Glomerular visceral epithelial cell (primary cell): ENCODE measurements at regions not wholly inside any gene's neighbourhood (a gene's known extent, or its start where the extent isn't known, plus 50 kb on each side); places are given as distances from the start of the nearest gene placed in this dataset.

Experiments
- DNase-seq: peaks from one replicate; pipeline ENCODE4 v3.0.0-alpha.2; 2016; ENCODE audit errors: extremely low spot score

DNA sequence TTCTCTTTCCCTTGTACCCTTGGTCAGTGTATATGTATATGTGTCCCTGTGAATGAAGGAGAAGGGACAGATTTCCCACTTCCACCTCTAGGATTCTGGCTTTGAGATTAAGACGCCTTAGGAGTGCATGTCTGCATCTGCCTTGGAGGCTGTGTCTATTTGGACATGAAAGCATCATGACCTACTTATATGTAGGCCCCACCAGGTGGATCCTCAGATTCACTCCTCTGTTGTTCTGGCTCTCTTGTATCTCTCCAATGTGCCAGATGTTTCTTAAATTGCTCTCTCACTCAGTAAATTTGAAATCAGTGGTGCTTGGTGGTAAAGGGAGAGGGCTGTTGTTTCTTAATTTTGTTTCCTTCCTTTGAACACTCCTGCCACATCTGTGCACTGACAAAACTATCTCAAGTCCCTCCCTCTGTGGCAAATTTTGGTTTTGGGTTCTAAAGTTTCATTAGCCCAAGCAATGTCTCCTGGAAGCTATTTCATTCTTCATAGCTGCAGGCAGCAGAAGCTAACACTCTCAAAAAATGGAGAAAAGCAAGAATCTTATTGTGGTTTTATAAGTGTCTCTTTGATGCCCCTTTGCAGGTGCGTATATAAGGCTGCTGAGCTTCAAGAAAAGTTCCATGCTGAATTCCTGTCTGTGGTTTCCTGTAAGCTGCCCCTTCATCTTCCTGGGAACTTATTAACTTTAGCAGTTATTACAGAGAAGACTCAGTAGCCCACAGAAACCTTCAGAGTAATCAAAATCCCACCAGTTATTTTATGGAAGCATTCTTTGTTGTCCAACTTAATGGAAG is 179.7 kb upstream of the SETBP1 start:
- peak; percentile 59 for DNase-seq

- DNase-seq, result no peak
Observed at GRCh38 chr18:44502221-44502620, 178.5 kb upstream of the SETBP1 start.

DNA sequence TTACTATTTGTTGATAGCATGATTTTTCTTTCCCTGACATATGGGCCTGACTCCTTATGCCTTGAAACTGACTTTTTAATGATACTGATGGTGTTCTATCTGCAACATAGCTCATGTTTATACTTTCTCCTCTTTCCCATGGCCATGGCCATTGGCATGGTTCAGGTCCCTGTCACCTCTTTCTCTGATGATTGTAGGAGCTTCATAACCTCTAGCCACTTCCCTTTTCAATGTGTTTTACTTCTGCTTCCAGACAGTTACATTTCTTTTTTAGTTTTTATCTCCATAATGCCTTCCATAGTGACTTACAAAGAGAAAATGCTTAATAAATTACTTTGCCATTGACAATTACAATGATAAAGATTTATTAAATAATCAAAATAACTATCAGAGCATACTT is 177.9 kb upstream of the SETBP1 start:
- no peak for DNase-seq

GRCh38 chr18:44503854-44504253 is 176.8 kb upstream of the SETBP1 start:
- no peak for DNase-seq

GRCh38 chr18:44507729-44508325 is 172.9 kb upstream of the SETBP1 start:
- DNase-seq, result no peak

GRCh38 chr18:44508474-44508873 is 172.2 kb upstream of the SETBP1 start:
- DNase-seq, result no peak

GRCh38 chr18:44509048-44509447 is 171.6 kb upstream of the SETBP1 start:
- DNase-seq, result no peak

- no peak for DNase-seq
Observed at GRCh38 chr18:44510390-44510789, 170.3 kb upstream of the SETBP1 start.

DNA sequence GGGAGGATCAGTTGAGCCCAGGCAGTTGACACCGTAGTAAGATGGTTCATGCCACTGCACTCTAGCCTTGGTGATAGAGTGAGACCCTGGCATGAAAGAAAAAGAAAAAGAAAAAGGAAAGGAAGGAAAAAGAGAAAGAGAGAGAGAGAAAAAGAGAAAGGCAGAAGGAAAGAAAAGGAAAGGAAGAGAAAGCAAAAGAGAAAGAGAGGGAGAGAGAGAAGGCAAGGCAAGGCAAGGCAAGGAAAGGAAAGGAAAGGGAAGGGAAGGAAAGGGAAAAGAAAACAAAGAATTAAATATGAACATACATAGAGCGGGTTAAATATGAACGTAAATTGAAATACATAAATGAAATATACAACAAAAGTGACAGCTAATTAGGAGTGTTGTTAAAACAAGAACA is 167.5 kb upstream of the SETBP1 start:
- DNase-seq, result no peak

DNA sequence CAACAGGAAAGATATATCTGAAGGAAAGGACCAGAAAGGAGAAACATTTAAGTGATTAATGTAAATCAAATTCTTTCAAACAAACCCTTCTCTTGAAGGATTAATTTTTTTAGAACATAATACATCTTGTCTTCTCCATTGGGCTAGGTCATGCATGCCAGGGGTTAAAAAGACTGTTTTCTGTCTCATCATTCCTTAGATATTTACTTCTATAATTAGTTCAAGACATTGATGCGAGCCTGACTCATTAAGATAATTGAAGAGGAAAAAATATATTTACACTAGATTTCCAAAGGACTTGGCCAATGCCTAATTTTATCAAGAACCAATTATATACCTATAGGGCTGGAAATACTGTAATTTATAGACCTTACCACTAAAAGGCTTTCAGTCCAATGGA is 166.6 kb upstream of the SETBP1 start:
- DNase-seq, result no peak

DNA sequence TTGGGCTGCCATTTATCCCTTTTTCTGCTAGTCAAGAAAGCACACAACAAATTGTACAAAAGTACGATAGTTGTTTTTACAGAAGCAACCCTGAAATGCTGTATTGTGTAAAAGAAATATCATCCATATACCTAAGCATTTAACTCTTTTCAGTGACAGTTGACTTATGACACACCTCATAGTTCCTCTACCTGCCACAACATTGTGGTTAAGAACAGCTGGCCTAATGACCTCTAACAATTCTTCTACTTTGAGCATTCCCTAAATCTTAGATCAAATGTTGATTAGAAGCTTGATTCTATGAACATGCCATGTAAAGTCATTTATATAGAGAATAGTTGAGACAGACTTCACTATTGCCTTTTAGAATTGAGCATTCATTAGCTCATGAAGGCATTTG is 165.9 kb upstream of the SETBP1 start:
- DNase-seq, result no peak

DNA sequence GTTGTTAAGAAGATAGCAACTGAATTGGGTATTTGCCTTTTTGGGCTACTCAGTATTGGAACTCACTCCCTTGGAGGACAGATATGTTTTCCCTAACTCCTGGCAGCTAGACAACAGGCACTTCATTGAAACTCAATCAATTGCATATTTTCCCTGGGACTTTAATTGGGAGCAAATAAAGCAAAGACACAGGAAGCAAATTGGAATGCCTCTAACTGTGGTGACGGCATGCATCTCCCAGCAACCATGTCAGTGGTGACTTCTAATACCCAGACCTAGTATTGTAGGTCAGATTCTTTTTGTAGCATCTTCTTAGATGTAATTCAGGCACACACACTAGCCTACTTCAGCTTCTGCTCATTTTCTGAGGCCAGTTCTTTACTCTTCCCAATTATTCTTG is 164.2 kb upstream of the SETBP1 start:
- no peak for DNase-seq

DNA sequence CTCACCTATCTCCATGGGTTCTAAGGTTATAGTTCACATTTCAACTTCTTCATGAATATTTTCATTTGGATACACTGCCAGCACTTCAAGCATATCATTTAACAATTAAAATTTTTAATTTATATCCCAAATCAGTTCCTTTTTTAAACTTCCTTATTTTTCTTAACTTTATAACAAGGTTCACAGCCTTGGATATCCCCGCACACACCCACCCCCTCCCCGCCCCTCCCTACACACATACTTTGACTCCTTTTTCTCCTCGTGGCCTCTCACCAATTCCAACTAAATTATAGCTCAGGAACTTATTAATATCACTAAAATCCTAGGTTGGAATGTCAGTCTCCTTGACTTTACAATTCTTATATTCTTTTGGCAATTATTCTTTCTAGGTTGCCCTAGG is 163.6 kb upstream of the SETBP1 start:
- no peak for DNase-seq

DNA sequence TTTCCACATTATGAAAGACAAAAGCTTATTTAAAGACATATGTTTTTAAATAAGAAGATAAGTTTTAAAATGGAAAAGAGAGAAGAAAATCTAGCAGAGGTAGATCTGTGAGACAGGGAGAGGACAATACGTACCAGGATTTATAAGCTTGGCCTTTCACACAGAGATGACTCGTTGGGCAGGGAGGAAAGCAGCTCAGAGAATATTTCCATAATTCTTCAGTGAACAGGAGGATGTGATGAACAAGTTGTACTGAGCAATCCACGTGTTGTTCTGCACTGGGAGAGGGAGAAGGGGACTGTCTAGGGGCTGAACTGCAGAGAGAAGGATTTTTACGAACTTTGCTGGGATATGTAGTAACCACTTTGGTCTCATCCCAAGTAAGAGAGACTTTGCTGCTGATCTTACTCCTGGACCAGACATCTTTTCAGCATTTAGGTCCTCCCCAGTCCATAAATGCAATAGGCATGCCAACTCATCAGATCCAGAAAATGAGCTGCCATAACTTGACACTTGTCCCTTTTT is 162.5 kb upstream of the SETBP1 start:
- no peak for DNase-seq

DNA sequence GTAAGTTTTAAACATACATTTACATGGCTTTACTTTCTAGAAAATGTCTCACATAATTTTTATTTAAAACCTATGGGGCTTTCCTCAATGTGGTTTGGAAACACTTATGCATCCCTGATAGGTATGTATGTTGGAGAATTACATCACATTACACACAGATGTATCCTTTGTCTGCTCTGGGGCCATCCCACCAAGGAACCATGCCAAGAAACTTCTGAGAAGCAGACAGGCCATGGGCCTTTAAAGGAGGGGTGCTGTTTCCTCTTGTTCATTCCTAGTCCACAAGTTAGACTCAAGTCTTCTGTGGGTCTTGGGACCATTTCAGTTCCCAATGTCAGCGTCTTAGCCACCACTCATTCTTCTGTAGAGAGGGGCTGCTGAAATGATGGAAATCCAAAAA is 162.0 kb upstream of the SETBP1 start:
- no peak for DNase-seq

- no peak for DNase-seq
Observed at GRCh38 chr18:44520981-44521667, 159.6 kb upstream of the SETBP1 start.

DNA sequence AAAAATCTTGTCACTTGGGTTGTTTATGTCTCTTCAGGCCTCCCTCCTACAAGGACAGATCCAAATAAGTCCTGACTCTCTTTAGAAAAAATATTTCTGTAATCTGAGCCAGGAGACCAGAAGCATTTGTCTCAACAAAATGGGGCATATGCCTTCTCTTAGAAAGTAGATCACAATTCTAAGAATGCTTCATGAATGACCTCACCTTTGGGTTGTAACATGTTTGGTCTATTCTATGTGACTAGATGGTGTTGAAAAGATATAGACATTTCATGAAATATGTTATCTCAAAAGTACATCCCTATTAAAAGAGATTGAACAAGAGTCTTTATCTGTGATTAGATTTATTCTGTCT is 159.0 kb upstream of the SETBP1 start:
- DNase-seq, result no peak

DNA sequence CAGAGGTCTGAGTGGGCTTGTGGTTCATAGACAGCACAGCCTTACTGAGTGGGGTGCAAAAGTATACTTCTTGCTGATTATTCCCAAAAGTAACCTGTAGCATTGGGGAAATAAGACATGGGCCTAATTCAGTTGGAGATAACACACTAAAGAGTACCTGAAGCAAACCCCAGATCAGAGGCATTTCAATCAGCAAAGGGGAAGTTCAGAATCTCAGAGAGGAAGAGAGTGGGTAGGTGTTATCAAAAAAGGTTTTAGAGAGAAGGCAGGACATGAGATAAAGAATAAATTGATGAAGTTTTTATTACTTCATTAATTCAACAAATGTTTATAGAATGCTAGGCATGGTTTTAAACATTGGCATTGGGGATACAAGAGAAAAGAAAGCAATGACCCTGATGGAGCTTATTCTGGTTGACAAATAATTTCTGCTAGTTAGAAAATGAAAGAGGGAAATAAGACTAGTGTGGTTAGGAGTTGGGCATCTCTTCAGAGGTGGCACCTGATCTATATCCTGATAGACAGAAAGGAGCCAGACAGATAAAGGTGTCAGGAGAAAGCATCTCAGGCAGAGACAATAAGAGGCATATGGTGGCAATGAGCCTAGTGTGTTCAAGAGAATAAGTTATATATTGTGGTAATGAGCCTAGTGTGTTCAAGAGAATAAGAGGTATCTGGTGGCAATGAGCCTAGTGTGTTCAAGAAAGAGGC is 153.8 kb upstream of the SETBP1 start:
- DNase-seq, result no peak

DNA sequence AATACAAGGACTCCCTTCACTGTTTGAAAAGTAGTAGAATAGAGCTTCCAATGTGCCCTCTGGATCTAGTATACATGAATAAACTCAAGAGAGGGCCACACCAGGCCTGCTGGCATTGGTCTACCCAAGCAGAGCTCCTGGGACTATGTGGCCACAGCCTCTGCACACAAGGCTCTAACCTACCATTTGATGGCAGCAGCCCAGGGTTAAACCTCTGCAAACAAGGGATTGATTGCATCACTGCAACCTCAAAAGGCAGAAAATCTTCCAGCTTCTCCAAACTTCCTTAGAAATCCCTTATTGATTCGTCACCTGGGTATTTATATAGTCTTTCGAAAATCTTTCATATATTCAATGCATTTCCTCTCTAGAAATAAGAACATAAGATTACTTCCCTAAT is 147.6 kb upstream of the SETBP1 start:
- no peak for DNase-seq

- DNase-seq, result peak; percentile 35
Observed at GRCh38 chr18:44536046-44536445, 144.6 kb upstream of the SETBP1 start.

DNA sequence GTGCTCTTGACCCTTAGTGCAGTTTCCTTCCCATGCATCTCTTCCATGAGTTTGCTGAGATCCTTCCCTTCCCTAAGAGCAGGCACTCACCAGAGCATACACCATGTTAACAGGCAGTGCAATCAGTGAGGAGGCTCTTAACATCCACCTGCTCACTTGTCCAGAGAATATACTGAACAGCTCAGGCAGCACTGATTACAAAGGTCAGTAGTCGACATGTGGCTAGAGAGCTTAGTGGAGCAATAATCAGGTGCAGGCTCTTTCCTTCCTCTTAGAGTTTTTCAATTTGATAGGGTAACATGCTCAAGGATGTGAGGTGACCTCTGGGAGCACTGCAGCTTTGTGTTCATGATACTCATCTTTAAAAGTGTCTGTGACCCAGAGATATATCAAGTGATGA is 144.1 kb upstream of the SETBP1 start:
- no peak for DNase-seq

DNA sequence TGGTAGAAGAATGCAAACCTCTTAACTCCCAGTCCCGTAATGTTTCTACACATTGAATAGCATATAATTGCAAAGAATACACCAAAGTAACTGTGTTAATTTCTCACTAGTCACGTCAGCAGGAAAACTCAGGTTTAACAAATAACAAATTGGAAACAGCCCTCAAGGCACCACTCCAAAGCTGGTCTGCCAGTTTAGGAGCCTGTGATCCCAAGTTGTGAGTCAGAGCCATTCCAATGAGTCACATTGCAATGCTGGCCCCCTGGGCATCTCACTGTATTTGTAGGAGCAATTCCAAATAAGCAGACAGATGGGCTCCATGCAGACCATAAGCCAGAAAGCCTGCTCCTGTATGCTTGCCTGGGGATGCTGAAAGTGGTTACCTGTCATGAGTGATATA is 143.2 kb upstream of the SETBP1 start:
- peak; percentile 74 for DNase-seq
